Adipocyte (in vitro differentiated cells): ENCODE measurements at regions not wholly inside any gene's neighbourhood (a gene's known extent, or its start where the extent isn't known, plus 50 kb on each side); places are given as distances from the start of the nearest gene placed in this dataset.

Source experiments
- DNase-seq: peaks from one replicate; pipeline ENCODE4 v3.0.0-alpha.2; 2015; ENCODE audit warnings: low read depth
- H3K27me3 ChIP-seq: replicated peaks from 2 replicates; pipeline ENCODE4 v1.7.0; 2013; ENCODE audit warnings: mild to moderate bottlenecking, low read length, moderate library complexity; ENCODE audit not compliant: control insufficient read depth, insufficient read depth
- H3K36me3 ChIP-seq: 2 replicates; pipeline ENCODE4 v1.7.0; 2013; ENCODE audit warnings: low read length, mild to moderate bottlenecking, moderate library complexity; ENCODE audit not compliant: control insufficient read depth, insufficient read depth, severe bottlenecking
- H3K4me1 ChIP-seq: 2 replicates; pipeline ENCODE4 v1.7.0; 2013; ENCODE audit warnings: mild to moderate bottlenecking, low read length, moderate library complexity; ENCODE audit not compliant: control insufficient read depth, insufficient read depth
- H3K4me3 ChIP-seq: 2 replicates; pipeline ENCODE4 v1.7.0; 2013; ENCODE audit warnings: mild to moderate bottlenecking, low read length, moderate library complexity
- H3K9ac ChIP-seq: 2 replicates; pipeline ENCODE4 v1.7.0; 2013; ENCODE audit warnings: mild to moderate bottlenecking, low read length, moderate library complexity
- H3K9me3 ChIP-seq: 2 replicates; pipeline ENCODE4 v1.7.0; 2013; ENCODE audit warnings: mild to moderate bottlenecking, low read length, moderate library complexity; ENCODE audit not compliant: control insufficient read depth

- no peak overlapping the region for H3K4me3 ChIP-seq
- H3K9ac ChIP-seq, result peak overlapping the region; percentile 53
- no peaks in the 10 kb centered on the region for H3K9me3 ChIP-seq
- H3K4me1 ChIP-seq, result peaks cover 40% of the 10 kb centered on the region
- H3K27me3 ChIP-seq, result no peaks in the 10 kb centered on the region
- H3K36me3 ChIP-seq, result no peaks in the 10 kb centered on the region
- no peak for DNase-seq
These were observed 478.4 kb downstream of the FOXO1 start for GRCh38 chr13:40187841-40188591.

GRCh38 chr13:40189426-40189825 lies 477.0 kb downstream of the FOXO1 start:
- Histone ChIP-seq H3K36me3 (no peaks in the 10 kb centered on the region), H3K4me3 (no peak overlapping the region), H3K9me3 (no peaks in the 10 kb centered on the region), H3K27me3 (no peaks in the 10 kb centered on the region), H3K4me1 (peaks cover 54% of the 10 kb centered on the region), H3K9ac (peak overlapping the region; percentile 82)
- no peak for DNase-seq

GRCh38 chr13:40189898-40190630 lies 476.4 kb downstream of the FOXO1 start:
- Histone ChIP-seq H3K4me1 (peaks cover 58% of the 10 kb centered on the region), H3K9me3 (no peaks in the 10 kb centered on the region), H3K27me3 (no peaks in the 10 kb centered on the region), H3K4me3 (peak overlapping the region; percentile 16), H3K36me3 (no peaks in the 10 kb centered on the region), H3K9ac (peak overlapping the region; percentile 82)
- no peak for DNase-seq

GRCh38 chr13:40190641-40191100 lies 475.8 kb downstream of the FOXO1 start:
- DNase-seq, result peak; percentile 8
- no peak overlapping the region for H3K4me3 ChIP-seq
- H3K9me3 ChIP-seq, result no peaks in the 10 kb centered on the region
- peak overlapping the region; percentile 82 for H3K9ac ChIP-seq
- H3K36me3 ChIP-seq, result no peaks in the 10 kb centered on the region
- H3K27me3 ChIP-seq, result no peaks in the 10 kb centered on the region
- H3K4me1 ChIP-seq, result peaks cover 58% of the 10 kb centered on the region

GRCh38 chr13:40191186-40191980 lies 475.1 kb downstream of the FOXO1 start:
- H3K4me1 ChIP-seq, result peaks cover 58% of the 10 kb centered on the region
- no peak overlapping the region for H3K4me3 ChIP-seq
- H3K9me3 ChIP-seq, result no peaks in the 10 kb centered on the region
- no peaks in the 10 kb centered on the region for H3K36me3 ChIP-seq
- H3K27me3 ChIP-seq, result no peaks in the 10 kb centered on the region
- peak overlapping the region; percentile 82 for H3K9ac ChIP-seq
- no peak for DNase-seq

- Histone ChIP-seq H3K9me3 (no peaks in the 10 kb centered on the region), H3K36me3 (no peaks in the 10 kb centered on the region), H3K9ac (peak overlapping the region; percentile 82), H3K4me1 (peaks cover 58% of the 10 kb centered on the region), H3K4me3 (no peak overlapping the region), H3K27me3 (no peaks in the 10 kb centered on the region)
- no peak for DNase-seq
These were observed 474.0 kb downstream of the FOXO1 start for GRCh38 chr13:40192452-40192851.

GRCh38 chr13:40192858-40193257 lies 473.6 kb downstream of the FOXO1 start:
- Histone ChIP-seq H3K4me1 (peaks cover 58% of the 10 kb centered on the region), H3K4me3 (peak overlapping the region; percentile 72), H3K27me3 (no peaks in the 10 kb centered on the region), H3K9me3 (no peaks in the 10 kb centered on the region), H3K9ac (peak overlapping the region; percentile 91), H3K36me3 (no peaks in the 10 kb centered on the region)
- no peak for DNase-seq

- H3K4me3 ChIP-seq, result peak overlapping the region; percentile 72
- H3K4me1 ChIP-seq, result peaks cover 54% of the 10 kb centered on the region
- no peaks in the 10 kb centered on the region for H3K36me3 ChIP-seq
- DNase-seq, result no peak
- H3K27me3 ChIP-seq, result no peaks in the 10 kb centered on the region
- H3K9ac ChIP-seq, result peak overlapping the region; percentile 91
- no peaks in the 10 kb centered on the region for H3K9me3 ChIP-seq
These were observed 472.9 kb downstream of the FOXO1 start for GRCh38 chr13:40193286-40194223.

- Histone ChIP-seq H3K4me1 (peaks cover 53% of the 10 kb centered on the region), H3K36me3 (no peaks in the 10 kb centered on the region), H3K27me3 (no peaks in the 10 kb centered on the region), H3K9ac (peak overlapping the region; percentile 91), H3K4me3 (peak overlapping the region; percentile 72), H3K9me3 (no peaks in the 10 kb centered on the region)
- DNase-seq, result no peak
These were observed 472.1 kb downstream of the FOXO1 start for GRCh38 chr13:40194224-40194806.

- no peak overlapping the region for H3K9ac ChIP-seq
These were observed 469.4 kb downstream of the FOXO1 start for GRCh38 chr13:40197049-40197448.

More at GRCh38 chr13:40197049-40197448, 469.4 kb downstream of the FOXO1 start:
- no peaks in the 10 kb centered on the region for H3K36me3 ChIP-seq
- H3K27me3 ChIP-seq, result no peaks in the 10 kb centered on the region
- DNase-seq, result no peak
- H3K4me1 ChIP-seq, result peaks cover 26% of the 10 kb centered on the region
- no peak overlapping the region for H3K4me3 ChIP-seq
- H3K9me3 ChIP-seq, result no peaks in the 10 kb centered on the region
